Loucy (cell line): ENCODE measurements at regions not wholly inside any gene's neighbourhood (a gene's known extent, or its start where the extent isn't known, plus 50 kb on each side); places are given as distances from the start of the nearest gene placed in this dataset.

Experiments used
- H2AFZ ChIP-seq: fragments of 200-600 bp; sonication (generic); 2 replicates; pipeline ENCODE4 v1.6.0; 2016; ENCODE audit warnings: antibody characterized with exemption, mild to moderate bottlenecking, low read length, moderate library complexity
- H3F3A ChIP-seq: fragments of 200-600 bp; 2 replicates; pipeline ENCODE4 v1.6.0; 2016; ENCODE audit warnings: antibody characterized with exemption, low read depth, mild to moderate bottlenecking
- H3K27me3 ChIP-seq: fragments of 200-600 bp; sonication (generic); 2 replicates; pipeline ENCODE4 v1.6.1; 2014; ENCODE audit warnings: low read length, mild to moderate bottlenecking; ENCODE audit not compliant: insufficient read depth, poor library complexity, severe bottlenecking
- H3K36me3 ChIP-seq: fragments of 200-600 bp; sonication (generic); 2 replicates; pipeline ENCODE4 v1.6.1; 2016; ENCODE audit warnings: low read length; ENCODE audit not compliant: insufficient read depth
- H3K4me1 ChIP-seq: fragments of 200-600 bp; sonication (generic); 2 replicates; pipeline ENCODE4 v1.5.1; 2014; ENCODE audit warnings: low read length, mild to moderate bottlenecking; ENCODE audit not compliant: insufficient read depth, poor library complexity, severe bottlenecking
- H3K4me2 ChIP-seq: fragments of 200-600 bp; sonication (generic); 2 replicates; pipeline ENCODE4 v1.6.0; 2014; ENCODE audit warnings: antibody characterized with exemption, low read length, low read depth, mild to moderate bottlenecking; ENCODE audit not compliant: poor library complexity, severe bottlenecking
- H3K4me3 ChIP-seq: fragments of 200-600 bp; sonication (generic); 2 replicates; pipeline ENCODE4 v1.5.1; 2014; ENCODE audit warnings: low read length, mild to moderate bottlenecking, mixed read lengths; ENCODE audit not compliant: poor library complexity, severe bottlenecking
- H3K79me2 ChIP-seq: fragments of 200-600 bp; sonication (generic); 2 replicates; pipeline ENCODE4 v1.6.1; 2014; ENCODE audit warnings: low read length; ENCODE audit not compliant: insufficient read depth
- H3K9ac ChIP-seq: fragments of 200-600 bp; sonication (generic); 2 replicates; pipeline ENCODE4 v1.6.0; 2014; ENCODE audit warnings: mild to moderate bottlenecking, low read depth, low read length, moderate library complexity; ENCODE audit not compliant: poor library complexity, severe bottlenecking
- H3K9me2 ChIP-seq: fragments of 200-600 bp; sonication (generic); replicated peaks from 2 replicates; pipeline ENCODE4 v1.6.1; 2016; ENCODE audit warnings: low read depth, low read length, mixed read lengths
- H3K9me3 ChIP-seq: fragments of 200-600 bp; sonication (generic); 2 replicates; pipeline ENCODE4 v1.6.1; 2014; ENCODE audit warnings: mild to moderate bottlenecking, antibody characterized with exemption, low read length, low read depth; ENCODE audit not compliant: insufficient read depth
- H4K20me1 ChIP-seq: fragments of 200-600 bp; sonication (generic); 2 replicates; pipeline ENCODE4 v1.6.0; 2014; ENCODE audit warnings: antibody characterized with exemption, low read length, mild to moderate bottlenecking; ENCODE audit not compliant: insufficient read depth, poor library complexity, severe bottlenecking
- EZH2phosphoT487 ChIP-seq: fragments of 200-600 bp; IDR thresholded peaks from 2 replicates; pipeline ENCODE4 v1.6.1; 2018; ENCODE audit warnings: antibody characterized with exemption, mild to moderate bottlenecking, moderate library complexity, borderline replicate concordance
- TF ChIP-seq, protein P1 (sequence below): fragments of 200-600 bp; sonication (generic); conservative IDR thresholded peaks from 2 replicates; pipeline ENCODE4 v1.5.1; 2014; ENCODE audit warnings: mild to moderate bottlenecking, antibody characterized with exemption, low read length

DNA sequence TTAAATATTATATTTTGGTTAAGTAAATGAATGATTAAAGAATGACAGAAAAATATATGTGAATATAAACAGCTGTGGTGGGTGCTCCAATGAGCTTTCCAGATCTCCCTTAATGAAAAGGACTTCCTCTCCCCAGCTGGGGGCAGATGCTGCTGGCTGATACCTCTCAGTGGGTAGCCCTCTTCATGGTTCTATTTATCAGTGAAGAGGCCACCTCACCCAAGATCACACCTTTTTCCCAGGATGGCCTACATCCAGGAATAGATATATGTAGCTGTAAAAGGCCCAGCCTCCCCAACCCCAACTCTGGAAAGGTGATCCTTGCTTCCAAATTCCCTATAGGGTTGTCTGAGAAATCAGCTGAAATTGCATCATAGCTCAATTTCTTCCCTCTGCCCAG is 135.2 kb upstream of the ACVR2A start:
- H3K36me3 ChIP-seq: no peaks in the 10 kb centered on the region
- no peaks in the 10 kb centered on the region for H3K4me1 ChIP-seq
- no peaks in the 10 kb centered on the region for H3F3A ChIP-seq
- no peak overlapping the region for H3K9ac ChIP-seq
- H3K4me3 ChIP-seq: no peak overlapping the region
- H3K4me2 ChIP-seq: no peak overlapping the region
- TF ChIP-seq, protein P1, sequence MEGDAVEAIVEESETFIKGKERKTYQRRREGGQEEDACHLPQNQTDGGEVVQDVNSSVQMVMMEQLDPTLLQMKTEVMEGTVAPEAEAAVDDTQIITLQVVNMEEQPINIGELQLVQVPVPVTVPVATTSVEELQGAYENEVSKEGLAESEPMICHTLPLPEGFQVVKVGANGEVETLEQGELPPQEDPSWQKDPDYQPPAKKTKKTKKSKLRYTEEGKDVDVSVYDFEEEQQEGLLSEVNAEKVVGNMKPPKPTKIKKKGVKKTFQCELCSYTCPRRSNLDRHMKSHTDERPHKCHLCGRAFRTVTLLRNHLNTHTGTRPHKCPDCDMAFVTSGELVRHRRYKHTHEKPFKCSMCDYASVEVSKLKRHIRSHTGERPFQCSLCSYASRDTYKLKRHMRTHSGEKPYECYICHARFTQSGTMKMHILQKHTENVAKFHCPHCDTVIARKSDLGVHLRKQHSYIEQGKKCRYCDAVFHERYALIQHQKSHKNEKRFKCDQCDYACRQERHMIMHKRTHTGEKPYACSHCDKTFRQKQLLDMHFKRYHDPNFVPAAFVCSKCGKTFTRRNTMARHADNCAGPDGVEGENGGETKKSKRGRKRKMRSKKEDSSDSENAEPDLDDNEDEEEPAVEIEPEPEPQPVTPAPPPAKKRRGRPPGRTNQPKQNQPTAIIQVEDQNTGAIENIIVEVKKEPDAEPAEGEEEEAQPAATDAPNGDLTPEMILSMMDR: no peak
- no peak for TF ChIP-seq EZH2phosphoT487
- H3K27me3 ChIP-seq: no peaks in the 10 kb centered on the region
- H3K9me2 ChIP-seq: no peaks in the 10 kb centered on the region
- no peaks in the 10 kb centered on the region for H3K9me3 ChIP-seq
- no peaks in the 10 kb centered on the region for H4K20me1 ChIP-seq
- H3K79me2 ChIP-seq: no peaks in the 10 kb centered on the region
- H2AFZ ChIP-seq: no peak overlapping the region

DNA sequence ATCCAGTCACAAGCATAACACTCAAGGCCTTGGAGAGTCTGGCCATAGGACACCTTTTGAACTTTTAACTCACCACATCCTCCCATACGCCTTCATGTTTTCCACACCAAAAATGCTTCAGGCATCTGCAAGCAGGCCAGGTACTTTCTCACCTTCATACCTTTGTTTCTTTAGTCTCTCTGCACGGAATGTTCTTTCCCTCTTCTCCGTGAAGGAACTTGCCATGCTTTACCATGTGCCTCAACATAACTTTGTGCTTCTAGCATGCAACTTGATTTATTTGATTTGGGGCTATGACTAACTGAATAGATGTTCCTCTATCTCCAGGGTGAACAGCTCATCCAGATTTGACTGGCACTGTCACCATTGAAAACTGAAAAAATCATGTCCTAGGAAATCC is 141.7 kb upstream of the ACVR2A start:
- Histone ChIP-seq H3K4me2 (no peak overlapping the region), H3K4me3 (no peak overlapping the region), H3K9me2 (no peaks in the 10 kb centered on the region), H3K9ac (no peak overlapping the region), H2AFZ (no peak overlapping the region), H3K27me3 (no peaks in the 10 kb centered on the region), H3K79me2 (no peaks in the 10 kb centered on the region), H3F3A (no peaks in the 10 kb centered on the region), H3K36me3 (no peaks in the 10 kb centered on the region), H4K20me1 (no peaks in the 10 kb centered on the region), H3K4me1 (no peaks in the 10 kb centered on the region), H3K9me3 (peaks cover 4% of the 10 kb centered on the region; the same call in 1 of the 2 replicates)
- TF ChIP-seq EZH2phosphoT487: no peak
- TF ChIP-seq, protein P1: no peak

DNA sequence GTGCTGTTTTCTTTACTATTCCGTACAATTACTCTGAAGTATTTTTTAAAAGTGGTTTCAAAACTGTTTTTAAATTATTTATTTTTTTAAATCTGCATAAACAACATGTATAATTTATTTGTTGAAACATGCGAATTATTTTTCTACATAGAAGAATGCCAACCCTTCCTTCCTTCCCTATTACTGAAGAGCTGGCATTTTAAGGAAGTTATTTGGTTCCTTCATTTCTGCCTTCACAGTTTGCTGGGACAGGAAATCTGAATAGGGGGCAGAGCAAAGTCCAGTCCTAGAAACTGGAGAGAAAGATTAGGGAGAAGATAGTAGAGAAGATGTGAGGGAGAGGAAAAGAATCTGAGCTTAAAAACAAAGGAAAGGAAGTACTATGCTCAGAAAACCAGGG is 146.7 kb upstream of the ACVR2A start:
- no peak overlapping the region for H3K4me3 ChIP-seq
- no peaks in the 10 kb centered on the region for H3K79me2 ChIP-seq
- H3F3A ChIP-seq: no peaks in the 10 kb centered on the region
- H3K9me3 ChIP-seq: peaks cover 4% of the 10 kb centered on the region; the same call in 1 of the 2 replicates
- H3K4me2 ChIP-seq: no peak overlapping the region
- no peaks in the 10 kb centered on the region for H3K9me2 ChIP-seq
- H3K36me3 ChIP-seq: no peaks in the 10 kb centered on the region
- H3K4me1 ChIP-seq: no peaks in the 10 kb centered on the region
- TF ChIP-seq, protein P1: no peak
- TF ChIP-seq EZH2phosphoT487: no peak
- H2AFZ ChIP-seq: no peak overlapping the region
- H3K9ac ChIP-seq: no peak overlapping the region
- H3K27me3 ChIP-seq: no peaks in the 10 kb centered on the region
- no peaks in the 10 kb centered on the region for H4K20me1 ChIP-seq
